PC-9 (cell line): ENCODE measurements at regions not wholly inside any gene's neighbourhood (a gene's known extent, or its start where the extent isn't known, plus 50 kb on each side); places are given as distances from the start of the nearest gene placed in this dataset.

ENCODE experiments used
- BruUV-seq: library from RNA; stranded (reverse); fragments of 400-500 nt; replicated peaks from 2 replicates; lab custom pipeline; 2021; lab: Mats Ljungman, UMichigan
- CTCF ChIA-PET: fragments of 300-600 bp; sonication (Branson Sonifier 250); formaldehyde crosslinking; loops from one replicate; lab custom pipeline; 2022; ENCODE audit warnings: antibody characterized with exemption; lab: Charles Lee
- POLR2A ChIA-PET: fragments of 300-600 bp; sonication (Branson Sonifier 250); formaldehyde crosslinking; loops from one replicate; lab custom pipeline; 2022; ENCODE audit warnings: antibody characterized with exemption; ENCODE audit not compliant: unreplicated experiment; lab: Charles Lee
- DNase-seq, 2 experiments: peaks; one replicate each; pipeline versions ENCODE4 v3.0.0 to v3.0.0-alpha.2; 2015 to 2022; ENCODE audit warnings: mixed read lengths in 1 of 2
- H2AFZ ChIP-seq: fragments of 200-600 bp; sonication (generic); 2 replicates; pipeline ENCODE4 v1.8.1; 2017; ENCODE audit warnings: antibody characterized with exemption
- H3F3A ChIP-seq: fragments of 200-600 bp; sonication (generic); 2 replicates; pipeline ENCODE4 v1.8.1; 2017; ENCODE audit warnings: antibody characterized with exemption, mild to moderate bottlenecking, low read depth; ENCODE audit not compliant: insufficient read depth
- H3K27ac ChIP-seq: fragments of 200-600 bp; sonication (generic); 2 replicates; pipeline ENCODE4 v1.6.1; 2016; ENCODE audit warnings: mixed run types
- H3K27me3 ChIP-seq: fragments of 200-600 bp; sonication (generic); 2 replicates; pipeline ENCODE4 v1.6.1; 2016; ENCODE audit warnings: low read depth, mixed run types; ENCODE audit not compliant: insufficient read depth
- H3K36me3 ChIP-seq: fragments of 200-600 bp; sonication (generic); 2 replicates; pipeline ENCODE4 v1.6.1; 2016; ENCODE audit warnings: low read depth, mixed run types
- H3K4me1 ChIP-seq: fragments of 200-600 bp; sonication (generic); replicated peaks from 2 replicates; pipeline ENCODE4 v1.6.1; 2016; ENCODE audit warnings: mixed run types; ENCODE audit not compliant: insufficient read depth
- H3K4me2 ChIP-seq: fragments of 200-600 bp; sonication (generic); 2 replicates; pipeline ENCODE4 v1.6.1; 2017; ENCODE audit warnings: mixed run types
- H3K4me3 ChIP-seq: fragments of 200-600 bp; sonication (generic); 2 replicates; pipeline ENCODE4 v1.6.1; 2016; ENCODE audit warnings: mixed run types
- H3K79me2 ChIP-seq: fragments of 200-600 bp; sonication (generic); 2 replicates; pipeline ENCODE4 v1.6.1; 2017; ENCODE audit warnings: low read depth, mixed run types
- H3K9me2 ChIP-seq: fragments of 200-600 bp; sonication (generic); 2 replicates; pipeline ENCODE4 v1.8.1; 2017; ENCODE audit warnings: mild to moderate bottlenecking; ENCODE audit not compliant: insufficient read depth
- H3K9me3 ChIP-seq: fragments of 200-600 bp; sonication (generic); 2 replicates; pipeline ENCODE4 v1.8.1; 2016; ENCODE audit warnings: low read depth; ENCODE audit not compliant: insufficient read depth
- H4K20me1 ChIP-seq: fragments of 200-600 bp; sonication (generic); 2 replicates; pipeline ENCODE4 v1.8.1; 2017; ENCODE audit not compliant: insufficient read depth
- CTCF ChIP-seq: fragments of 200-600 bp; sonication (generic); conservative IDR thresholded peaks from 2 replicates; pipeline ENCODE4 v1.6.1; 2017; ENCODE audit warnings: mixed run types, antibody characterized with exemption, mild to moderate bottlenecking, moderate library complexity
- EZH2 ChIP-seq: fragments of 200-600 bp; sonication (generic); IDR thresholded peaks from 2 replicates; pipeline ENCODE4 v1.8.0; 2017; ENCODE audit warnings: antibody characterized with exemption, low read depth
- intact Hi-C: fragments of 100-400 bp; cut with micrococcal nuclease; formaldehyde crosslinking; loops from one replicate; pipeline ENCODE4 v1.10.0; 2022; ENCODE audit not compliant: unreplicated experiment

DNA sequence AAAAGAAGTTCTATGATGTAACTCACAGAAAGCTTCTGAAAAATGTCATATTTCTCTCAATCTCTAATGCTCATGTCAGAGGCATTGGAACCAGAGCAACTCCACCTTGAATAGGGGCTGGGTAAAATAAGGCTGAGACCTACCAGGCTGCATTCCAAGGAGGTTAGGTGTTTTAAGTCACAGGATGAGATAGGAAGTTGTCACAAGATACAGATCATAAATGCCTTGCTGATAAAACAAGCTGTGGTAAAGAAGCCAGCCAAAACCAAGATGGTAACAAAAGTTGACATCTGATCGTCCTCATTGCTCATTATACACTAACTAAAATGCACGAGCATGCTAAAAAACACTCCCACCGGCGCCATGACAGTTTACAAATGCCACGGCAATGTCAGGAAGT is 411.1 kb upstream of the GRIA1 start:
- peak in 1 of 2 experiments; percentile 49 for DNase-seq
- no peaks in the 10 kb centered on the region for H3K27me3 ChIP-seq
- H3K9me3 ChIP-seq = no peaks in the 10 kb centered on the region
- H4K20me1 ChIP-seq = no peaks in the 10 kb centered on the region
- intact Hi-C loops = no loop called here
- BruUV-seq = no TSS peak
- no peak overlapping the region for H2AFZ ChIP-seq
- no peaks in the 10 kb centered on the region for H3K79me2 ChIP-seq
- H3K4me1 ChIP-seq = no peaks in the 10 kb centered on the region
- H3K4me3 ChIP-seq = no peak overlapping the region
- H3K9me2 ChIP-seq = no peaks in the 10 kb centered on the region
- no peaks in the 10 kb centered on the region for H3K36me3 ChIP-seq
- no peaks in the 10 kb centered on the region for H3F3A ChIP-seq
- no peak overlapping the region for H3K27ac ChIP-seq
- POLR2A ChIA-PET = no interaction called here
- H3K4me2 ChIP-seq = no peak overlapping the region
- CTCF ChIA-PET = no interaction called here
- no peak for TF ChIP-seq CTCF
- no peak for TF ChIP-seq EZH2

- Histone ChIP-seq H3K9me3 (no peaks in the 10 kb centered on the region), H3K79me2 (no peaks in the 10 kb centered on the region), H3K27ac (no peak overlapping the region), H3F3A (no peaks in the 10 kb centered on the region), H3K27me3 (no peaks in the 10 kb centered on the region), H3K4me2 (no peak overlapping the region), H3K36me3 (no peaks in the 10 kb centered on the region), H2AFZ (no peak overlapping the region), H3K9me2 (no peaks in the 10 kb centered on the region), H3K4me1 (no peaks in the 10 kb centered on the region), H4K20me1 (no peaks in the 10 kb centered on the region), H3K4me3 (no peak overlapping the region)
- no TSS peak for BruUV-seq
- POLR2A ChIA-PET = no interaction called here
- no peak for DNase-seq
- intact Hi-C loops = no loop called here
- no peak for TF ChIP-seq CTCF
- no peak for TF ChIP-seq EZH2
- CTCF ChIA-PET = no interaction called here
These were observed 409.5 kb upstream of the GRIA1 start for GRCh38 chr5:153080940-153081339.

GRCh38 chr5:153081385-153081784 is 409.1 kb upstream of the GRIA1 start:
- DNase-seq = no peak
- Histone ChIP-seq H3K27ac (no peak overlapping the region), H3K36me3 (no peaks in the 10 kb centered on the region), H3K4me2 (no peak overlapping the region), H3F3A (no peaks in the 10 kb centered on the region), H3K27me3 (no peaks in the 10 kb centered on the region), H3K4me1 (no peaks in the 10 kb centered on the region), H4K20me1 (no peaks in the 10 kb centered on the region), H3K9me3 (no peaks in the 10 kb centered on the region), H3K4me3 (no peak overlapping the region), H3K9me2 (no peaks in the 10 kb centered on the region), H3K79me2 (no peaks in the 10 kb centered on the region), H2AFZ (no peak overlapping the region)
- TF ChIP-seq CTCF (no peak), EZH2 (no peak)
- CTCF ChIA-PET = no interaction called here
- POLR2A ChIA-PET = no interaction called here
- intact Hi-C loops = no loop called here
- BruUV-seq = no TSS peak
